Gastroesophageal sphincter (tissue), 4 donors: ENCODE measurements at regions not wholly inside any gene's neighbourhood (a gene's known extent, or its start where the extent isn't known, plus 50 kb on each side); places are given as distances from the start of the nearest gene placed in this dataset.

Experiments used
- ATAC-seq: fragments of 150-250 bp; one replicate; pipeline ENCODE4 v1.9.1; 2016; ENCODE audit warnings: mild to moderate bottlenecking, moderate library complexity
- H3K27ac ChIP-seq, 4 donors: fragments of 200-600 bp; sonication (generic) in 3 of 4; 1 replicate in 3 of 4; 2 replicates in 1 of 4; pipeline ENCODE4 v1.5.1; 2016 to 2019
- H3K27me3 ChIP-seq: fragments of 200-600 bp; sonication (generic); one replicate; pipeline ENCODE4 v1.5.1; 2019
- H3K36me3 ChIP-seq, 2 donors: fragments of 200-600 bp; sonication (generic); one replicate each; pipeline ENCODE4 v1.5.1; 2019; ENCODE audit warnings: control low read depth in 1 of 2
- H3K4me1 ChIP-seq, 3 donors: fragments of 200-600 bp; sonication (generic); 1 replicate in 2 of 3; 2 replicates in 1 of 3; pipeline ENCODE4 v1.5.1; 2016 to 2019; ENCODE audit warnings: control low read depth in 2 of 3
- H3K4me3 ChIP-seq, 2 donors: fragments of 200-600 bp; sonication (generic); one replicate each; pipeline ENCODE4 v1.5.1; 2019; ENCODE audit warnings: mild to moderate bottlenecking in 1 of 2, moderate library complexity in 1 of 2
- H3K9me3 ChIP-seq, 3 donors: fragments of 200-600 bp; sonication (generic); one replicate each; pipeline ENCODE4 v1.5.1; 2017 to 2019; ENCODE audit warnings: control low read depth in 2 of 3
- EP300 ChIP-seq: sonication (generic); formaldehyde crosslinking; IDR thresholded peaks from one replicate; pipeline ENCODE4 v1.6.1; 2017; ENCODE audit warnings: antibody characterized with exemption, mild to moderate bottlenecking
- POLR2A ChIP-seq, 2 donors: fragments of 450-650 bp; IDR thresholded peaks; one replicate each; pipeline ENCODE4 v1.6.1; 2017; ENCODE audit warnings: antibody characterized with exemption in 2 of 2, mild to moderate bottlenecking in 2 of 2, moderate library complexity in 1 of 2
- POLR2AphosphoS5 ChIP-seq: sonication (generic); formaldehyde crosslinking; IDR thresholded peaks from one replicate; pipeline ENCODE4 v1.6.1; 2017; ENCODE audit warnings: antibody characterized with exemption
- whole genome bisulfite sequencing, 2 donors: methylation state at CpG; one replicate each; pipeline ENCODE4 v1.1.5; 2018; ENCODE audit warnings: low coverage in 1 of 2; 5-methylcytosine and 5-hydroxymethylcytosine counted together
- small RNA-seq, 4 donors: library from RNA; depleted of rRNA; stranded (forward); fragments of <200 nt; gene quantifications; one replicate each; pipeline ENCODE3, GENCODE V24; 2016
- TF ChIP-seq, protein P1 (sequence below), 4 experiments: fragments of 200-600 bp in 2 of 4; fragments of 450-650 bp in 2 of 4; sonication (generic) in 1 of 4; IDR thresholded peaks; one replicate each; pipeline ENCODE4 v1.5.1; 2017 to 2019; ENCODE audit warnings: antibody characterized with exemption in 4 of 4, mild to moderate bottlenecking in 2 of 4, moderate library complexity in 2 of 4

DNA sequence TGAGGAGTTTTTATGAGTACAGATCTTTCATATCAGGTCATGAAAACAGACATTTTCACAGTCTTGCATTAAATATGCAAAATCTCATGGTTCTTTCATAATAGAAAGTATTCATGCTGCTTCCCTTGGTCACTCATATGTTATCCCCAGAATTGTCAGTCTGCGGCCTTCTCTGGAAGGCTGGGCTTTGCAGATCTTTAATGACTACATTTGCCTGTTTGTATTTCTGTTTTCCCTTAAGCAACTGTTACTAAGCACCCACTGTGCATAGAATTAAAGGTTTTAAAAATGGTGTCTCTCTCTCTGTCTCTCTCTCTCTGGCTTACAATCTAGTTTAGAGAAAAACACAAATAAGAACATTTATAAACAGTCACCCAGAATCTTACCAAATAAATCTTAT, 456.3 kb downstream of the RIT2 start:
- 73% methylated on average over 1 of the region's 1 CpG for WGBS, 2 donors
- ATAC-seq = no peak

DNA sequence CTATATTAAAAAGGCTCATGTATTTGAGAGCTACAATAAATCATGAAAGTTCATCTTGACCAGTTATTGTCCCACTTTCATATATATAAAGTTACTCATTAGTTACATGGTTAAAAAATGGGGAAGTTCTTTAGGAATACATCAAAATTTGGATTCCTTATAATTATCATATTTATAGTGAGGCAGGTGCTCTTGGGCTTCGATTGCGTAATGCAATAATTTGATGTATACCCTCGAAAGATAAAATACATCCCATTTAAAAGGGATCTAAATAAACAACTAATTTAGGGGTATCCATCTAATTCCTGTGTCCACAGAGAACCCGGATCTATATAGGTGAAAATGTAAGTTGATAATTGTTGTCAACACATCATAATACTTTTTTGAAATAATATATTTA, 444.6 kb downstream of the RIT2 start:
- no peaks in the 10 kb centered on the region for H3K27me3 ChIP-seq
- H3K27ac ChIP-seq = no peak overlapping the region
- no peaks in the 10 kb centered on the region for H3K9me3 ChIP-seq
- H3K36me3 ChIP-seq = no peaks in the 10 kb centered on the region
- ATAC-seq = no peak
- 90 to 92% methylated on average over 4 of the region's 4 CpGs for WGBS, 2 donors
- no peak overlapping the region for H3K4me3 ChIP-seq
- no peaks in the 10 kb centered on the region for H3K4me1 ChIP-seq
- TF ChIP-seq POLR2AphosphoS5 (no peak), EP300 (no peak), POLR2A (IDR thresholded peaks at IDR 0.05) (no peak)
- TF ChIP-seq, protein P1, sequence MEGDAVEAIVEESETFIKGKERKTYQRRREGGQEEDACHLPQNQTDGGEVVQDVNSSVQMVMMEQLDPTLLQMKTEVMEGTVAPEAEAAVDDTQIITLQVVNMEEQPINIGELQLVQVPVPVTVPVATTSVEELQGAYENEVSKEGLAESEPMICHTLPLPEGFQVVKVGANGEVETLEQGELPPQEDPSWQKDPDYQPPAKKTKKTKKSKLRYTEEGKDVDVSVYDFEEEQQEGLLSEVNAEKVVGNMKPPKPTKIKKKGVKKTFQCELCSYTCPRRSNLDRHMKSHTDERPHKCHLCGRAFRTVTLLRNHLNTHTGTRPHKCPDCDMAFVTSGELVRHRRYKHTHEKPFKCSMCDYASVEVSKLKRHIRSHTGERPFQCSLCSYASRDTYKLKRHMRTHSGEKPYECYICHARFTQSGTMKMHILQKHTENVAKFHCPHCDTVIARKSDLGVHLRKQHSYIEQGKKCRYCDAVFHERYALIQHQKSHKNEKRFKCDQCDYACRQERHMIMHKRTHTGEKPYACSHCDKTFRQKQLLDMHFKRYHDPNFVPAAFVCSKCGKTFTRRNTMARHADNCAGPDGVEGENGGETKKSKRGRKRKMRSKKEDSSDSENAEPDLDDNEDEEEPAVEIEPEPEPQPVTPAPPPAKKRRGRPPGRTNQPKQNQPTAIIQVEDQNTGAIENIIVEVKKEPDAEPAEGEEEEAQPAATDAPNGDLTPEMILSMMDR (IDR thresholded peaks at IDR 0.05) = no peak

More for the DNA sequence above, 456.3 kb downstream of the RIT2 start:
- TF ChIP-seq, protein P1 (IDR thresholded peaks at IDR 0.05) = no peak
- TF ChIP-seq POLR2AphosphoS5 (no peak), POLR2A (IDR thresholded peaks at IDR 0.05) (no peak), EP300 (no peak)
- no peaks in the 10 kb centered on the region for H3K4me1 ChIP-seq
- no peaks in the 10 kb centered on the region for H3K27me3 ChIP-seq
- no peaks in the 10 kb centered on the region for H3K36me3 ChIP-seq
- H3K4me3 ChIP-seq = no peak overlapping the region
- no peaks in the 10 kb centered on the region for H3K9me3 ChIP-seq
- no peak overlapping the region for H3K27ac ChIP-seq

DNA sequence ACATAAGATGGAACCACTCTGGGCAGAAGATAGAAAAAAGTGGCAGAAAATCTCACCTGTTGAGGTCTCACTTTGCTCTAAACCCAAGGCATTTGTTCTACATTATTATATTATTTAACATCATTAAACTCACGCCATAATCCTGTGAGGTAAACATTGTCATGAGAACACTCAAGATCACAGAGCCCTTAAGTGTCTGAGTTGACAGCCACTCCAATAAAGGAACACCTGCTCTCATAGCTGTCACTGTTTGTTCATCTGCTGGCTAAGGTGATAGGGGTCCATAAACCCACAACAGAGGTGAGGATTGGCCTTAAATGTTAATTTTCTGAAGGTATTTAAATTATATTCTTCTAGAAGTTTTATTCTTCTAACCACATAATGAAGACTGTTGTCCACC, 439.7 kb downstream of the RIT2 start:
- Histone ChIP-seq H3K4me3 (no peak overlapping the region), H3K27me3 (no peaks in the 10 kb centered on the region), H3K4me1 (no peaks in the 10 kb centered on the region), H3K9me3 (no peaks in the 10 kb centered on the region), H3K27ac (no peak overlapping the region), H3K36me3 (no peaks in the 10 kb centered on the region)
- ATAC-seq = no peak
- 50 to 55% methylated on average over 1 of the region's 1 CpG for WGBS, 2 donors
- no peak for TF ChIP-seq POLR2A (IDR thresholded peaks at IDR 0.05)
- TF ChIP-seq, protein P1 (IDR thresholded peaks at IDR 0.05) = no peak
- TF ChIP-seq POLR2AphosphoS5 = no peak
- no peak for TF ChIP-seq EP300

DNA sequence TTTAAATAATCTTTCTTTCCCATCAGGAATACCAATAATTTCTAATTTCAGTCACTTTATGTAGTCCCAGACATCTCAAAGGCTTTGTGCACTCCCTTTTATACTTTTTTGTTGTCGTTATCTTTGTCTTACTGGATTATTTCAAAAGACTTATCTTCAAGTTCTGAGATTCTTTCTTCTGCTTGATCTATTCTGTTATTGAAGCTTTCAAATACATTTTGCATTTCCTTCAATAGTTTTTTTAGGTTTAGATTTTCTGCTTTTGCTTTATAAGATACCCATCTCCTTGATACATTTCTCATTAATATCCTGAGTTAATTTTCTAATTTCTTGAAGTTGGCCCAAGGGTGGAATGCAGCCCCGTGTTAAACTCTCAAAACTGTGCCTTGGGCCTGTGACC, 432.4 kb downstream of the RIT2 start:
- Histone ChIP-seq H3K9me3 (peaks cover 0 to 20% (median 0%) of the 10 kb centered on the region in 3 donors), H3K4me3 (no peak overlapping the region), H3K27ac (no peak overlapping the region), H3K36me3 (no peaks in the 10 kb centered on the region), H3K4me1 (no peaks in the 10 kb centered on the region), H3K27me3 (no peaks in the 10 kb centered on the region)
- ATAC-seq = no peak
- TF ChIP-seq, protein P1 (IDR thresholded peaks at IDR 0.05) = no peak
- TF ChIP-seq POLR2AphosphoS5 = no peak
- 79 to 83% methylated on average over 2 of the region's 2 CpGs for WGBS, 2 donors

DNA sequence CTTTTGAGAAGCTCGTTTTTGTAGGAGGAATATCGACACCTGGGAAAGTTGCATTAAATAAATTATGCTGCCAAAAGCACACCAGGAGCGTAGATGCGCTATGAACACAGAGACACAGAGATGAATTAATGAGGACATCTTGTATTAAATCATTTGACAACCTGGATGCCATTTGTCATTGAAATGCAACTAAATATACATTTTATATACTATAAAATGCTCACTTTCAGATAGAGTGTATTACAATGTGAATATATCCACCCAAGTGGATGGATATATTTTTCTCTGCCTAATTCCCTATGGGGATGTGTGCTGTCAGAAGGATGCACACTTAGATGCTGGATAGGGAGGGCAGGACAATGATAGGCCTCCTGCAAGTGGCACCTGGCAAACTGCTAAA, 426.2 kb downstream of the RIT2 start:
- no peak for ATAC-seq
- no peaks in the 10 kb centered on the region for H3K36me3 ChIP-seq
- WGBS, 2 donors = 77 to 81% methylated on average over 3 to 4 of the region's 4 CpGs
- no peaks in the 10 kb centered on the region for H3K9me3 ChIP-seq
- no peaks in the 10 kb centered on the region for H3K4me1 ChIP-seq
- H3K27me3 ChIP-seq = no peaks in the 10 kb centered on the region
- no peak overlapping the region for H3K4me3 ChIP-seq
- TF ChIP-seq, protein P1 (IDR thresholded peaks at IDR 0.05) = no peak
- TF ChIP-seq POLR2AphosphoS5 (no peak), EP300 (no peak), POLR2A (IDR thresholded peaks at IDR 0.05) (no peak)
- H3K27ac ChIP-seq = no peak overlapping the region

Small RNA genes in the stretch of these regions (small RNA-seq; reads per million reads assigned to genes)
- gene RNA5SP454 = 0 reads per million in 4 donors
